SU-DHL-6 (cell line): ENCODE measurements at regions not wholly inside any gene's neighbourhood (a gene's known extent, or its start where the extent isn't known, plus 50 kb on each side); places are given as distances from the start of the nearest gene placed in this dataset.

Experiments
- EZH2phosphoT487 ChIP-seq: fragments of 200-600 bp; sonication (generic), shearing (Covaris generic); conservative IDR thresholded peaks from 2 replicates; pipeline ENCODE4 v1.6.1; 2018; ENCODE audit warnings: mild to moderate bottlenecking, antibody characterized with exemption, low read length, moderate library complexity, mixed read lengths
- TF ChIP-seq, protein P1 (sequence below): fragments of 200-600 bp; sonication (generic); IDR thresholded peaks from one replicate; pipeline ENCODE4 v1.5.1; 2017; ENCODE audit warnings: antibody characterized with exemption, mild to moderate bottlenecking, low read length, moderate library complexity; ENCODE audit not compliant: insufficient read depth, poor library complexity, severe bottlenecking

DNA sequence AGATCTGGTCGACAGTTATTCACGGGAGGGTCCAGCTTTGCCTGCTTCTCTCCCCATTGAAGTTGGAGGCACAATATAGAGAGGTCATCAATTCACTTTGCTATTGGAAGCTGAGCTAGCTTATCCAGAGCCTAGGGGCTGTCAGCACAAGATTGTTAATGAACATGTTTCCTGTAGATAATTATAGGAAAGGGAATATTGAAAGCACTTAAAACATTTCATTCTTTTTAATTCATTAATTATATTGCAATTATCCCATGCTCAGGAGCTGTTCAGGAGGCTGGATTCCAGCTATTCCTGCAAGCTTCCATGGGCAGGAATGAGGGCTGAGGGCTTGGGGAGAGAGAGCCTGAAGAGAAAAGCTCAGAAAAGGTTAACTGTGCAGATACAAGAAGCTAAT, 153.1 kb upstream of the BRINP1 start:
- TF ChIP-seq, protein P1, sequence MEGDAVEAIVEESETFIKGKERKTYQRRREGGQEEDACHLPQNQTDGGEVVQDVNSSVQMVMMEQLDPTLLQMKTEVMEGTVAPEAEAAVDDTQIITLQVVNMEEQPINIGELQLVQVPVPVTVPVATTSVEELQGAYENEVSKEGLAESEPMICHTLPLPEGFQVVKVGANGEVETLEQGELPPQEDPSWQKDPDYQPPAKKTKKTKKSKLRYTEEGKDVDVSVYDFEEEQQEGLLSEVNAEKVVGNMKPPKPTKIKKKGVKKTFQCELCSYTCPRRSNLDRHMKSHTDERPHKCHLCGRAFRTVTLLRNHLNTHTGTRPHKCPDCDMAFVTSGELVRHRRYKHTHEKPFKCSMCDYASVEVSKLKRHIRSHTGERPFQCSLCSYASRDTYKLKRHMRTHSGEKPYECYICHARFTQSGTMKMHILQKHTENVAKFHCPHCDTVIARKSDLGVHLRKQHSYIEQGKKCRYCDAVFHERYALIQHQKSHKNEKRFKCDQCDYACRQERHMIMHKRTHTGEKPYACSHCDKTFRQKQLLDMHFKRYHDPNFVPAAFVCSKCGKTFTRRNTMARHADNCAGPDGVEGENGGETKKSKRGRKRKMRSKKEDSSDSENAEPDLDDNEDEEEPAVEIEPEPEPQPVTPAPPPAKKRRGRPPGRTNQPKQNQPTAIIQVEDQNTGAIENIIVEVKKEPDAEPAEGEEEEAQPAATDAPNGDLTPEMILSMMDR = no peak
- TF ChIP-seq EZH2phosphoT487 = no peak
